ENCODE measurements at regions not wholly inside any gene's neighbourhood (a gene's known extent, or its start where the extent isn't known, plus 50 kb on each side); places are given as distances from the start of the nearest gene placed in this dataset.

GRCh38 chr20:10953437-10953836 is 279.6 kb upstream of the JAG1 start:
- no peak for TF ChIP-seq CTCF (IDR thresholded peaks at IDR 0.05; ENCODE audit: insufficient read depth, low read length, poor library complexity, severe bottlenecking)
- no peaks in the 10 kb centered on the region for H3K36me3 ChIP-seq (ENCODE audit: control insufficient read depth, insufficient read depth, low read length)
- H3K4me3 ChIP-seq (ENCODE audit: low read depth, low read length), result no peak overlapping the region
- H3K27me3 ChIP-seq (ENCODE audit: control insufficient read depth, insufficient read depth, low read length), result no peaks in the 10 kb centered on the region
- no peak for DNase-seq (ENCODE audit: low read depth)

GRCh38 chr20:10954137-10954840 is 280.5 kb upstream of the JAG1 start:
- DNase-seq (ENCODE audit: low read depth), result peak; percentile 71
- Histone ChIP-seq H3K27me3 (ENCODE audit: control insufficient read depth, insufficient read depth, low read length) (no peaks in the 10 kb centered on the region), H3K4me3 (ENCODE audit: low read depth, low read length) (no peak overlapping the region), H3K36me3 (ENCODE audit: control insufficient read depth, insufficient read depth, low read length) (no peaks in the 10 kb centered on the region)
- TF ChIP-seq CTCF (IDR thresholded peaks at IDR 0.05; ENCODE audit: insufficient read depth, low read length, poor library complexity, severe bottlenecking), result no peak

- no peak for DNase-seq (ENCODE audit: low read depth)
- Histone ChIP-seq H3K27me3 (ENCODE audit: control insufficient read depth, insufficient read depth, low read length) (no peaks in the 10 kb centered on the region), H3K4me3 (ENCODE audit: low read depth, low read length) (no peak overlapping the region), H3K36me3 (ENCODE audit: control insufficient read depth, insufficient read depth, low read length) (no peaks in the 10 kb centered on the region)
- no peak for TF ChIP-seq CTCF (IDR thresholded peaks at IDR 0.05; ENCODE audit: insufficient read depth, low read length, poor library complexity, severe bottlenecking)
These were observed 281.2 kb upstream of the JAG1 start for GRCh38 chr20:10954908-10955580.

GRCh38 chr20:10958279-10958678 is 284.5 kb upstream of the JAG1 start:
- Histone ChIP-seq H3K27me3 (ENCODE audit: control insufficient read depth, insufficient read depth, low read length) (no peaks in the 10 kb centered on the region), H3K36me3 (ENCODE audit: control insufficient read depth, insufficient read depth, low read length) (no peaks in the 10 kb centered on the region), H3K4me3 (ENCODE audit: low read depth, low read length) (no peak overlapping the region)
- DNase-seq (ENCODE audit: low read depth), result no peak
- no peak for TF ChIP-seq CTCF (IDR thresholded peaks at IDR 0.05; ENCODE audit: insufficient read depth, low read length, poor library complexity, severe bottlenecking)

GRCh38 chr20:10960416-10960815 is 286.6 kb upstream of the JAG1 start:
- DNase-seq (ENCODE audit: low read depth), result no peak

More at GRCh38 chr20:10960416-10960815, 286.6 kb upstream of the JAG1 start:
- Histone ChIP-seq H3K36me3 (ENCODE audit: control insufficient read depth, insufficient read depth, low read length) (no peaks in the 10 kb centered on the region), H3K27me3 (ENCODE audit: control insufficient read depth, insufficient read depth, low read length) (no peaks in the 10 kb centered on the region), H3K4me3 (ENCODE audit: low read depth, low read length) (no peak overlapping the region)
- TF ChIP-seq CTCF (IDR thresholded peaks at IDR 0.05; ENCODE audit: insufficient read depth, low read length, poor library complexity, severe bottlenecking), result no peak
